ENCODE measurements at regions not wholly inside any gene's neighbourhood (a gene's known extent, or its start where the extent isn't known, plus 50 kb on each side); places are given as distances from the start of the nearest gene placed in this dataset.

DNA sequence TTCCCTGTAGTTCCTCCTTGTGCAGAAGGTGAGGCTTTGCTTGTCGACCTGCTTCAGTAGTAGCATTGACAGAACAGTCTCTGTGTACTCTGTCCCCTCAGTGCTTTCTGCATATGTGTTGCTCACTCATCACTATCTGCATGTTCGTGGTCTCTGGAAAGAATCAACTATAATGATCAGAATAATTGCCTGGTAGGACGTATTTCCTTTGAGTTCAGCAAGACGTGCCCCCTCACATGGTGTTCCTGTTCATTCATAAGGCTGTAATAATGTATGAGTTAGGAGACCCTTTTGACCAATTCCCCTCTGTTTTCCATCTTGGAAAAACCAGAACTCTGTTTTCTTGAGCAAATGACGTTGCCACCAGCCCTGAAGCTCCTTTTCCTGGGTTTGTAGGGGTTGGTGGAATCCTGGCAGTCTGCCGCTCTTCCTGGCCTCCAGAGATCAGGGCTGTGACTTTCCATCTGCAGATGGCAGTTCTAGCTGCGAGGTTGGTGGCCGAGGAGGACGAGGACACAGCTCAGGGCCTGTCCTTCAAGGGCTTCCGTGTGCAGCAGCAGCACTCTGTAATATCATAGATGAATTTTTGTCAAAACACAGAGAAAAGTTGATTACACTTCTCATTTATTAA lies 61.9 kb downstream of the EXOSC2 start:
- no peak overlapping the region for H3K4me3 ChIP-seq (ENCODE audit: control insufficient read depth, low read depth, low read length)
- no peak for DNase-seq (ENCODE audit: low read depth)
- TF ChIP-seq, protein P1, sequence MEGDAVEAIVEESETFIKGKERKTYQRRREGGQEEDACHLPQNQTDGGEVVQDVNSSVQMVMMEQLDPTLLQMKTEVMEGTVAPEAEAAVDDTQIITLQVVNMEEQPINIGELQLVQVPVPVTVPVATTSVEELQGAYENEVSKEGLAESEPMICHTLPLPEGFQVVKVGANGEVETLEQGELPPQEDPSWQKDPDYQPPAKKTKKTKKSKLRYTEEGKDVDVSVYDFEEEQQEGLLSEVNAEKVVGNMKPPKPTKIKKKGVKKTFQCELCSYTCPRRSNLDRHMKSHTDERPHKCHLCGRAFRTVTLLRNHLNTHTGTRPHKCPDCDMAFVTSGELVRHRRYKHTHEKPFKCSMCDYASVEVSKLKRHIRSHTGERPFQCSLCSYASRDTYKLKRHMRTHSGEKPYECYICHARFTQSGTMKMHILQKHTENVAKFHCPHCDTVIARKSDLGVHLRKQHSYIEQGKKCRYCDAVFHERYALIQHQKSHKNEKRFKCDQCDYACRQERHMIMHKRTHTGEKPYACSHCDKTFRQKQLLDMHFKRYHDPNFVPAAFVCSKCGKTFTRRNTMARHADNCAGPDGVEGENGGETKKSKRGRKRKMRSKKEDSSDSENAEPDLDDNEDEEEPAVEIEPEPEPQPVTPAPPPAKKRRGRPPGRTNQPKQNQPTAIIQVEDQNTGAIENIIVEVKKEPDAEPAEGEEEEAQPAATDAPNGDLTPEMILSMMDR (conservative IDR thresholded peaks at IDR 0.05; ENCODE audit: control insufficient read depth, insufficient read depth, low read depth, low read length): no peak

DNA sequence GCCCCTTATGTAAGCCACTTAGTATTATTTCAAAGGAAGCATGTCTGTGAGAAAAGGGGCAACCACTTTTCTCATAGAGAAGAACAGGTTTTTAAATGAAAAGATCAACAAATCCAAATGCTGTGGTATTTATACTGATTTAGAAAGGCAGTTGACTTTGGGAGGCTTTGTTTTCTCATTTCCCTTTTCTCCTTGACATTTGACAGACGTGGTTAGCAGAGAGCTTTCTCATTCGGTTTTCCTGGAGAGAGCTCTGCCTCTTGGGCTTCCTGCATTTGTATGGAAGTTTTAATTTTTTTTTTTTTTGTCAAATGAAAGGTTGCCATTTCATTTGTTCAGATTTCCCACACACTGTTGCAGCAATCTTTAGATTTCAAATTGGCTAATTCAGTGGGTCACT lies 62.5 kb downstream of the EXOSC2 start:
- TF ChIP-seq, protein P1 (conservative IDR thresholded peaks at IDR 0.05; ENCODE audit: control insufficient read depth, insufficient read depth, low read depth, low read length): no peak
- DNase-seq (ENCODE audit: low read depth): no peak
- H3K4me3 ChIP-seq (ENCODE audit: control insufficient read depth, low read depth, low read length): no peak overlapping the region

DNA sequence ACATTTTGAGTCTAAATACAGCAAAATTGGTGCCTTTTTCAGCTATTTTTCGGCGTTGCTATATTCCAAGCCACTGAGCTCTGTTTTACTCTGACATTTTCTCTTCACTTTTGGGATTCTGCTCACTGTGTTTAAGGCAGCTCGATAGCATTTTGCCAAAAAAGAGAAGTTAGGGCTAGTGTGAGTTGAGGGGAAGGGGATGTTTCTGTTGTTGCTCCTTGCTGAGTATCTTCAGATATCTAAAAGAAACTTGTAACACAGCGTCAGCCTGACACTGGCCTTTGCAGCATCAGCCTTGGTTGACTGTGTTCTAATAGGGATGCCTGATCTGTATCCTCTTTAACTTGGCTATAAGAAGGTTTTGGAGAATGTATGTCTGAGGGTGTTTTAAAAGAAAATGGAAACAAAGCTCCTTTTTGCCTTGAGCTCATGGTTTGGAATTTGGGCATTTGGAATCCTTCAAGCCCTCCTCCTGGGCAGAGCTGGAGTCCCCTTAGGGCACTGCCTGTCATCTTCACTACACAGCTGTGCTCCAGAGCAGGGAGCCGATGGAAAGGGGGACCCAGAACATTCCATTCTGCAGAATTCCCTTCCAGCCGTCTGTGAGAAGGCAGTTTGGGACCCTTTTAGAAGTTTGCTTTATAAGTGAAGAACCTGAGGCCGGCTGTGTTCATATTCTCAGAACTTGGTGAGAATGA lies 63.0 kb downstream of the EXOSC2 start:
- H3K4me3 ChIP-seq (ENCODE audit: control insufficient read depth, low read depth, low read length): no peak overlapping the region
- TF ChIP-seq, protein P1 (conservative IDR thresholded peaks at IDR 0.05; ENCODE audit: control insufficient read depth, insufficient read depth, low read depth, low read length): no peak
- DNase-seq (ENCODE audit: low read depth): no peak

DNA sequence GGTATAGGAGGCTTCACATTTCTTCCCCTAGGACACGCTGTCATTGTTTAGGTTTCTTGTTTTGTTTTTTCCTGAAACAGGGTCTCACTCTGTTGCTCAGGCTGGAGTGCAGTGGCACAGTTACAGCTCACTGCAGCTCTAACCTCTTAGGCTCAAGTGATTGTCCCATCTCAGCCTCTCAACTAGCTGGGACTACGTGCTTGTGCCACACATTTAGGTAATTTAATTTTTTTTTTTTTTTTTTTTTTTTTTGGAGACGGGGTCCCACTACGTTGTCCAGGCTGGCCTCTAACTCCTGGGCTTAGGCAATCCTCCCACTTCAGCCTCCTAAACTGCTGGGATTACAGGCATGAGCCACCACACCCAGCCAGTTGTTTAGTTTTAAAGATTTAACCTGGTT lies 66.2 kb downstream of the EXOSC2 start:
- DNase-seq (ENCODE audit: low read depth): no peak
- TF ChIP-seq, protein P1 (conservative IDR thresholded peaks at IDR 0.05; ENCODE audit: control insufficient read depth, insufficient read depth, low read depth, low read length): no peak
- H3K4me3 ChIP-seq (ENCODE audit: control insufficient read depth, low read depth, low read length): no peak overlapping the region

DNA sequence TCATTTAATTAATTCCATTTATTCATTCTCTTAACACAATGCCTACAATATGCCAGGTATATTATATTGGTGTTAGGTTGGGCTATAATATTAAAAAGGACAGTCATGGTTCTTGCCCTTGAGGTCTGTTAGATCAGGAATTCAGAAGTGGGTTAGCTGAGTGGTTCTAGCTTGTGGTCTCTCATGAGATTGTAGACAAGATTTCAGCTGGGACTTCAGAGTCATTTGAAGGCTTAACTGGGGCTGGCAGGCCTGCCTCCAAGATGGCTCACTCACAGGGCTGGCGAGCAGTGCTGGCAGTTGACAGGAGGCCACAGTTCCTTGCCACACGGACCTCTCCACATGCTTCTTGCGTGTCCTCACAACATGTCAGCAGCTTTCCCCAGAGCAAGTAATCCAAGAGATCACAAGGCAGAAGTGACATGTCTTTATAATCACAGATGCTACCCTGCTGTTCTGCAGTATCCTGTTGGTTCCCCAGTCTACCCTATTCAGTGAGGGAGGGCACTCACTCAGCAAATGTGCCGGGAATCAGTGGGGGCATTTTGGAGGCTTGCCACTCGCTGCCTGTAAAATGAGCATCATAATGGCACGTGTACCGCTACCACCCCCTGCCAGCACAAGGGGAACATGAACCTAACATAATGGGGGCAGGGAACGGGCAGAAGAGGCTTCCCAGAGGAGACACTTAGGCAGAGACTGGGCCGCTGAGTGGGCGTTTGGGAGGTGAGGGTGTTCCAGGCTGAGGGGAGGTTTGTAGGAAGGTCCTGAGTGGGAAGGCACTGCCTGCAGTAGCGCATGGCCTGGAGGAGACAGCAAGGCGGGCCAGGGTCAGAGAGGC lies 70.0 kb downstream of the EXOSC2 start:
- no peak for DNase-seq (ENCODE audit: low read depth)
- TF ChIP-seq, protein P1 (conservative IDR thresholded peaks at IDR 0.05; ENCODE audit: control insufficient read depth, insufficient read depth, low read depth, low read length): no peak
- no peak overlapping the region for H3K4me3 ChIP-seq (ENCODE audit: control insufficient read depth, low read depth, low read length)

DNA sequence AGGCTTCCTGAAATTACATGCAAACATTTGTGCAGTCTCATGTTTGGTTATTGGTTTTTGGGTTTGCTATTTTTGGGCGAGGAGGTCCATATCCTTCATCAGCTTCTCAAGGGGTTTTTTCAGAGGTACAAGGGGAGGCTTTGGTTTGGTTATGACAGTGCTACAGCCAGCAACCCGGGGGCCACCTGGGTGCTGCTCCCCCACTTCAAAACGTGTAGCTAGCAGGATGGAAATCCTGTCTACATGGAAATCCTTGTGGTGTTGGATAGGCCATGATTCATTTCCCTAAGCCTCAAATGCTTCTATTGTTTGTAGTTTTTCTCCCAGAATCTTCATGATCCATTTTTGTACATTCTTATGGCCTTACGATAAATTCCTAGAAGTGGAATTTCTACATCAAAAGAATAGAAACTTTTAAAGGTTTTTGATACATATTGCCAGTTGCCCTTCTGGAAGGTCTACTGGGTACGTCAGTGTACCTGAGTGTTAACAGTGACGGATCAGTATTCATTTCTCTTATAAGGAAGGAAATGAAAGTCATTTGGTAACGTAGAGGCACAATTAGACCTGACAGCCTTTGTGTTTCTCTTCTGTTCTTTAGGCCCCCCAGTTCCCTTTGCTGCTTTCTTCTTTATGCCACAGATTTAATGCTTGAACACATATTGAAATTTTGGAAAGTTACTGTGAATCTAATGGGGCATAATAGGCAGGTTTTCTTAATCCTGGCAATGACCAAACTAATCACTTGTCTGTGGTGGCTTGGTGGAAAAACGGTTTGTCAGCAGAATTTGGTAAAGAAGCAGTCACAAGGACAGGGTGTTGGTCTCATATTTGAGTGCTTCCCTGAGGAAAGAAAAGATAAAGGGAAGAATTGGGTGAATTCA lies 69.7 kb upstream of the ABL1 start:
- TF ChIP-seq, protein P1 (conservative IDR thresholded peaks at IDR 0.05; ENCODE audit: control insufficient read depth, insufficient read depth, low read depth, low read length): no peak
- DNase-seq (ENCODE audit: low read depth): no peak
- H3K4me3 ChIP-seq (ENCODE audit: control insufficient read depth, low read depth, low read length): no peak overlapping the region
